RWPE2 (cell line): ENCODE measurements at regions not wholly inside any gene's neighbourhood (a gene's known extent, or its start where the extent isn't known, plus 50 kb on each side); places are given as distances from the start of the nearest gene placed in this dataset.

Experiments
- ATAC-seq: fragments of 200-7000 bp; cut with Tn5 transposase; 3 replicates; pipeline ENCODE4 v1.9.1; 2021; ENCODE audit warnings: low read depth
- DNase-seq: peaks from one replicate; pipeline ENCODE4 v3.0.0-alpha.2; 2020; ENCODE audit warnings: low spot score
- H3K27ac ChIP-seq: fragments of 450-650 bp; 2 replicates; pipeline ENCODE4 v1.5.1; 2017; ENCODE audit warnings: mild to moderate bottlenecking; ENCODE audit not compliant: poor library complexity, severe bottlenecking
- H3K27me3 ChIP-seq: fragments of 250-450 bp; sonication (Bioruptor Pico); 2 replicates; pipeline ENCODE4 v1.5.1; 2021; ENCODE audit warnings: mild to moderate bottlenecking, moderate library complexity; ENCODE audit not compliant: insufficient read depth, poor library complexity, severe bottlenecking
- H3K36me3 ChIP-seq: fragments of 250-450 bp; sonication (Bioruptor Pico); 2 replicates; pipeline ENCODE4 v1.5.1; 2020; ENCODE audit warnings: low read depth, mild to moderate bottlenecking, moderate library complexity
- H3K4me1 ChIP-seq: fragments of 250-450 bp; sonication (Bioruptor Pico); 2 replicates; pipeline ENCODE4 v1.5.1; 2021; ENCODE audit warnings: mild to moderate bottlenecking, moderate library complexity; ENCODE audit not compliant: insufficient read depth, poor library complexity, severe bottlenecking
- H3K4me3 ChIP-seq: fragments of 250-450 bp; sonication (Bioruptor Pico); 2 replicates; pipeline ENCODE4 v1.5.1; 2021; ENCODE audit warnings: mild to moderate bottlenecking, moderate library complexity; ENCODE audit not compliant: severe bottlenecking
- H3K9me3 ChIP-seq: fragments of 250-450 bp; sonication (Bioruptor Pico); 2 replicates; pipeline ENCODE4 v1.5.1; 2021; ENCODE audit warnings: mild to moderate bottlenecking, moderate library complexity; ENCODE audit not compliant: severe bottlenecking
- CTCF ChIP-seq: fragments of 450-650 bp; IDR thresholded peaks from one replicate; pipeline ENCODE4 v1.5.1; 2017; ENCODE audit warnings: mild to moderate bottlenecking, moderate library complexity; ENCODE audit not compliant: poor library complexity, severe bottlenecking

GRCh38 chr4:124210746-124211145, 501.8 kb downstream of the ANKRD50 start:
- Histone ChIP-seq H3K9me3 (no peaks in the 10 kb centered on the region), H3K27ac (no peak overlapping the region)
- no peak for TF ChIP-seq CTCF

GRCh38 chr4:124212815-124213630, 499.5 kb downstream of the ANKRD50 start:
- no peak overlapping the region for H3K4me3 ChIP-seq
- no peaks in the 10 kb centered on the region for H3K27me3 ChIP-seq
- H3K27ac ChIP-seq = no peak overlapping the region
- no peak for ATAC-seq
- no peaks in the 10 kb centered on the region for H3K36me3 ChIP-seq
- TF ChIP-seq CTCF = no peak
- no peaks in the 10 kb centered on the region for H3K4me1 ChIP-seq
- DNase-seq = no peak
- no peaks in the 10 kb centered on the region for H3K9me3 ChIP-seq

More at GRCh38 chr4:124210746-124211145, 501.8 kb downstream of the ANKRD50 start:
- Histone ChIP-seq H3K4me3 (no peak overlapping the region), H3K4me1 (peaks cover 7% of the 10 kb centered on the region), H3K36me3 (no peaks in the 10 kb centered on the region), H3K27me3 (no peaks in the 10 kb centered on the region)
- DNase-seq (no peak), ATAC-seq (no peak)

GRCh38 chr4:124219389-124219788, 493.1 kb downstream of the ANKRD50 start:
- ATAC-seq = no peak
- TF ChIP-seq CTCF = no peak
- Histone ChIP-seq H3K4me1 (no peaks in the 10 kb centered on the region), H3K4me3 (no peak overlapping the region), H3K36me3 (no peaks in the 10 kb centered on the region), H3K27ac (no peak overlapping the region), H3K27me3 (no peaks in the 10 kb centered on the region), H3K9me3 (no peaks in the 10 kb centered on the region)
- no peak for DNase-seq

- DNase-seq (no peak), ATAC-seq (no peak)
- Histone ChIP-seq H3K27ac (no peak overlapping the region), H3K36me3 (no peaks in the 10 kb centered on the region), H3K4me1 (no peaks in the 10 kb centered on the region), H3K27me3 (no peaks in the 10 kb centered on the region), H3K4me3 (no peak overlapping the region), H3K9me3 (peaks cover 3% of the 10 kb centered on the region)
- TF ChIP-seq CTCF = no peak
Observed at GRCh38 chr4:124224256-124224655, 488.3 kb downstream of the ANKRD50 start.

- no peaks in the 10 kb centered on the region for H3K36me3 ChIP-seq
- no peak overlapping the region for H3K4me3 ChIP-seq
- no peak overlapping the region for H3K27ac ChIP-seq
- peaks cover 3% of the 10 kb centered on the region for H3K9me3 ChIP-seq
- no peaks in the 10 kb centered on the region for H3K27me3 ChIP-seq
- ATAC-seq (no peak), DNase-seq (no peak)
- H3K4me1 ChIP-seq = no peaks in the 10 kb centered on the region
- TF ChIP-seq CTCF = no peak
Observed at GRCh38 chr4:124227981-124228380, 484.6 kb downstream of the ANKRD50 start.
